ENCODE measurements at regions not wholly inside any gene's neighbourhood (a gene's known extent, or its start where the extent isn't known, plus 50 kb on each side); places are given as distances from the start of the nearest gene placed in this dataset.
"Not testable (repeated sequence)": the region's sequence is repeated elsewhere in the genome, so short reads cannot be mapped to it uniquely, and the experiment has no call there.

- not testable (repeated sequence) for TF ChIP-seq FOXK2 (IDR thresholded peaks at IDR 0.05); HDGF (IDR thresholded peaks at IDR 0.05; ENCODE audit: borderline replicate concordance); FOXM1 (IDR thresholded peaks at IDR 0.05; ENCODE audit: borderline replicate concordance); LEF1 (IDR thresholded peaks at IDR 0.05; ENCODE audit: borderline replicate concordance)
Observed at GRCh38 chr5:2807244-2807643, 55.8 kb upstream of the IRX2 start.

All from HEK293T (cell line).